Fibroblast of lung (primary cell): ENCODE measurements at regions not wholly inside any gene's neighbourhood (a gene's known extent, or its start where the extent isn't known, plus 50 kb on each side); places are given as distances from the start of the nearest gene placed in this dataset.

Experiments
- DNase-seq, 2 donors: peaks; one replicate each; pipeline versions ENCODE4 v3.0.0 to v3.0.0-alpha.2; 2010; ENCODE audit warnings: low read depth in 2 of 2
- H2AFZ ChIP-seq: 2 replicates; pipeline ENCODE4 v1.5.1; 2012; ENCODE audit warnings: low read length, control low read depth, inconsistent platforms
- H3K27ac ChIP-seq: 2 replicates; pipeline ENCODE4 v1.5.1; 2011; ENCODE audit warnings: low read length, control low read depth; ENCODE audit not compliant: insufficient read depth
- H3K27me3 ChIP-seq: 2 replicates; pipeline ENCODE4 v1.5.1; 2011; ENCODE audit warnings: mild to moderate bottlenecking, low read length; ENCODE audit not compliant: control insufficient read depth, insufficient read depth
- H3K36me3 ChIP-seq: 2 replicates; pipeline ENCODE4 v1.5.1; 2011; ENCODE audit warnings: low read length; ENCODE audit not compliant: control insufficient read depth, insufficient read depth
- H3K4me1 ChIP-seq: 2 replicates; pipeline ENCODE4 v1.5.1; 2011; ENCODE audit warnings: low read length; ENCODE audit not compliant: control insufficient read depth, insufficient read depth; ENCODE audit errors: extremely low read depth
- H3K4me2 ChIP-seq: 2 replicates; pipeline ENCODE4 v1.5.1; 2011; ENCODE audit warnings: low read length, control low read depth; ENCODE audit not compliant: insufficient read depth; ENCODE audit errors: extremely low read depth
- H3K4me3 ChIP-seq, 4 experiments: fragments of 200-600 bp in 1 of 4; sonication (generic) in 1 of 4; replicated peaks in 1 of 4; 2 replicates each; pipeline ENCODE4 v1.5.1; 2011 to 2016; ENCODE audit warnings: low read length in 4 of 4, low read depth in 3 of 4, mild to moderate bottlenecking in 3 of 4, control low read depth in 2 of 4, inconsistent platforms in 1 of 4, mixed read lengths in 1 of 4; ENCODE audit not compliant: insufficient read depth in 1 of 4; ENCODE audit errors: control extremely low read depth in 1 of 4
- H3K79me2 ChIP-seq: 2 replicates; pipeline ENCODE4 v1.5.1; 2012; ENCODE audit warnings: mild to moderate bottlenecking, low read length, inconsistent platforms; ENCODE audit not compliant: control insufficient read depth, insufficient read depth
- H3K9ac ChIP-seq: 2 replicates; pipeline ENCODE4 v1.5.1; 2011; ENCODE audit warnings: mild to moderate bottlenecking, low read length, control low read depth; ENCODE audit not compliant: insufficient read depth
- H3K9me3 ChIP-seq: 2 replicates; pipeline ENCODE4 v1.5.1; 2012; ENCODE audit warnings: low read depth, low read length; ENCODE audit not compliant: control insufficient read depth, insufficient read depth
- H4K20me1 ChIP-seq: 2 replicates; pipeline ENCODE4 v1.5.1; 2011; ENCODE audit warnings: low read length; ENCODE audit not compliant: control insufficient read depth, insufficient read depth; ENCODE audit errors: extremely low read depth
- CTCF ChIP-seq, 2 donors: IDR thresholded peaks in 1 of 2; conservative IDR thresholded peaks in 1 of 2; 1 replicate in 1 of 2; 2 replicates in 1 of 2; pipeline ENCODE4 v1.5.1; 2011 to 2012; ENCODE audit warnings: low read length in 2 of 2, control low read depth in 1 of 2, inconsistent platforms in 1 of 2, low read depth in 1 of 2, mild to moderate bottlenecking in 1 of 2
- EZH2 ChIP-seq: IDR thresholded peaks from 2 replicates; pipeline ENCODE4 v1.5.1; 2012; ENCODE audit warnings: low read length, control low read depth, mild to moderate bottlenecking; ENCODE audit errors: missing control alignments

GRCh38 chr19:46927106-46927505 is 66.3 kb downstream of the ARHGAP35 start:
- Histone ChIP-seq H3K27me3 (no peaks in the 10 kb centered on the region), H3K4me2 (no peak overlapping the region), H4K20me1 (no peaks in the 10 kb centered on the region), H2AFZ (no peak overlapping the region), H3K79me2 (peaks cover 38% of the 10 kb centered on the region), H3K9me3 (no peaks in the 10 kb centered on the region), H3K4me1 (no peaks in the 10 kb centered on the region), H3K36me3 (no peaks in the 10 kb centered on the region), H3K9ac (no peak overlapping the region), H3K27ac (no peak overlapping the region), H3K4me3 (no peak overlapping the region)
- no peak for DNase-seq
- TF ChIP-seq EZH2 (no peak), CTCF (conservative IDR thresholded peaks at IDR 0.05 in 1 of 2, IDR thresholded peaks at IDR 0.05 in 1 of 2; ENCODE audit: low read depth in 1 of 2, low read length in 2 of 2) (no peak)

- Histone ChIP-seq H3K27me3 (no peaks in the 10 kb centered on the region), H4K20me1 (no peaks in the 10 kb centered on the region), H3K27ac (no peak overlapping the region), H3K9ac (no peak overlapping the region), H2AFZ (no peak overlapping the region), H3K36me3 (no peaks in the 10 kb centered on the region), H3K9me3 (no peaks in the 10 kb centered on the region), H3K4me2 (no peak overlapping the region), H3K4me3 (no peak overlapping the region), H3K79me2 (peaks cover 38% of the 10 kb centered on the region), H3K4me1 (peaks cover 2% of the 10 kb centered on the region)
- no peak for DNase-seq
- TF ChIP-seq EZH2 (no peak), CTCF (conservative IDR thresholded peaks at IDR 0.05 in 1 of 2, IDR thresholded peaks at IDR 0.05 in 1 of 2; ENCODE audit: low read depth in 1 of 2, low read length in 2 of 2) (no peak)
Measured at GRCh38 chr19:46927893-46928292, 67.1 kb downstream of the ARHGAP35 start.

- Histone ChIP-seq H3K9me3 (no peaks in the 10 kb centered on the region), H2AFZ (no peak overlapping the region), H3K36me3 (no peaks in the 10 kb centered on the region), H3K79me2 (peaks cover 42% of the 10 kb centered on the region), H3K4me1 (peaks cover 2% of the 10 kb centered on the region), H4K20me1 (no peaks in the 10 kb centered on the region), H3K4me3 (no peak overlapping the region), H3K9ac (no peak overlapping the region), H3K27me3 (no peaks in the 10 kb centered on the region), H3K27ac (no peak overlapping the region), H3K4me2 (no peak overlapping the region)
- TF ChIP-seq CTCF (conservative IDR thresholded peaks at IDR 0.05 in 1 of 2, IDR thresholded peaks at IDR 0.05 in 1 of 2; ENCODE audit: low read depth in 1 of 2, low read length in 2 of 2) (peak; percentile 14 to 35), EZH2 (no peak)
- DNase-seq: no peak
Measured at GRCh38 chr19:46928951-46929350, 68.2 kb downstream of the ARHGAP35 start.
